ENCODE measurements at regions not wholly inside any gene's neighbourhood (a gene's known extent, or its start where the extent isn't known, plus 50 kb on each side); places are given as distances from the start of the nearest gene placed in this dataset.

DNA sequence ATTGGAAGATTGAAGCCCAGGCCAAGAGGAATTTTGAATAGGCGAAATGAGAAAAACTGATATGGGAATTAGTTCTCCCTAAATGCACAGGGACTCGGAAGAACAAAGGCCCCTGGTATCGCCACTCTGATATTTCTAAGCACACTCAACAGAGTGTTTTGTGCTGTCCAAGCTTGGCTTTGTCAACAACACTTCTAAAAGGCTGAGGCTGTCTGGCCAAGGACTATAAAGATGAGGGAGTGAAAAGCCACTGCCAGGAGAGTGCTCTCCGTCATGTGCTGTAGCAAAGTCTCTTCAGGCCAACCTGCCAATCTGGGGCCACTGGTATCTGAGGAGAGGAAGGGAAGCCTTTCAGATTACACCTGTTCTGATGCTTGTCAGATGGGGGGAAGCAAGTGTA, 611.2 kb upstream of the PIK3C3 start:
- TF ChIP-seq FOXA1 (IDR thresholded peaks at IDR 0.05) (no peak), SUZ12 (IDR thresholded peaks at IDR 0.05) (no peak), ARNT (IDR thresholded peaks at IDR 0.05) (no peak), LEF1 (IDR thresholded peaks at IDR 0.05; ENCODE audit: borderline replicate concordance) (no peak), FOXM1 (IDR thresholded peaks at IDR 0.05; ENCODE audit: borderline replicate concordance) (no peak), BHLHE40 (IDR thresholded peaks at IDR 0.05; ENCODE audit: borderline replicate concordance) (no peak), TARDBP (IDR thresholded peaks at IDR 0.05) (no peak), SP1 (IDR thresholded peaks at IDR 0.05) (no peak), FOXK2 (IDR thresholded peaks at IDR 0.05) (no peak), ZNF384 (IDR thresholded peaks at IDR 0.05) (no peak)
- TF ChIP-seq, protein P1, sequence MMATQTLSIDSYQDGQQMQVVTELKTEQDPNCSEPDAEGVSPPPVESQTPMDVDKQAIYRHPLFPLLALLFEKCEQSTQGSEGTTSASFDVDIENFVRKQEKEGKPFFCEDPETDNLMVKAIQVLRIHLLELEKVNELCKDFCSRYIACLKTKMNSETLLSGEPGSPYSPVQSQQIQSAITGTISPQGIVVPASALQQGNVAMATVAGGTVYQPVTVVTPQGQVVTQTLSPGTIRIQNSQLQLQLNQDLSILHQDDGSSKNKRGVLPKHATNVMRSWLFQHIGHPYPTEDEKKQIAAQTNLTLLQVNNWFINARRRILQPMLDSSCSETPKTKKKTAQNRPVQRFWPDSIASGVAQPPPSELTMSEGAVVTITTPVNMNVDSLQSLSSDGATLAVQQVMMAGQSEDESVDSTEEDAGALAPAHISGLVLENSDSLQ (IDR thresholded peaks at IDR 0.05): no peak

Data from HEK293T (cell line).